VCaP (cell line): ENCODE measurements at regions not wholly inside any gene's neighbourhood (a gene's known extent, or its start where the extent isn't known, plus 50 kb on each side); places are given as distances from the start of the nearest gene placed in this dataset.
"Not testable (repeated sequence)": the region's sequence is repeated elsewhere in the genome, so short reads cannot be mapped to it uniquely, and the experiment has no call there.

ENCODE experiments used
- H3K27ac ChIP-seq: fragments of 450-650 bp; 2 replicates; pipeline ENCODE4 v1.5.1; 2017
- TF ChIP-seq, protein P1 (sequence below): fragments of 450-650 bp; conservative IDR thresholded peaks from 2 replicates; pipeline ENCODE4 v1.5.1; 2017; ENCODE audit warnings: mild to moderate bottlenecking, moderate library complexity

DNA sequence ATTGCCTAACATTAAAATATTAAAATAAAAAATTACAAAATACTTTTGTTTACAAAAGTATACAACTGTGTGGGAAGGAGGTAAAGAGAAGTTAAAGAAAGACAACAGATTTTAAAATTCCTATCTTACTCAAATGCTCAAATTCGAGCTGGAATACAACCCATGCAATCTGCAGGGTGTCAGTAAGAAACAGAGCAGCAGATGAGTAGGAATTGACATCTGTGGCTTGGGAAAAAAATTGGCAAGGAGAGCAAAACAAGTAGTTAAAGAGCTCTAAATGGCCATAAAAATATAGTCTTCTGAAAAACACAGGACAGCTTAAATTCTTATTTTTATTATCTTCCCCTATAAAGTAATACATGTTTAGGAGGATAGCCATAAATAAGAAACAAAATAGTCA lies 1609.0 kb upstream of the AGA start:
- TF ChIP-seq, protein P1, sequence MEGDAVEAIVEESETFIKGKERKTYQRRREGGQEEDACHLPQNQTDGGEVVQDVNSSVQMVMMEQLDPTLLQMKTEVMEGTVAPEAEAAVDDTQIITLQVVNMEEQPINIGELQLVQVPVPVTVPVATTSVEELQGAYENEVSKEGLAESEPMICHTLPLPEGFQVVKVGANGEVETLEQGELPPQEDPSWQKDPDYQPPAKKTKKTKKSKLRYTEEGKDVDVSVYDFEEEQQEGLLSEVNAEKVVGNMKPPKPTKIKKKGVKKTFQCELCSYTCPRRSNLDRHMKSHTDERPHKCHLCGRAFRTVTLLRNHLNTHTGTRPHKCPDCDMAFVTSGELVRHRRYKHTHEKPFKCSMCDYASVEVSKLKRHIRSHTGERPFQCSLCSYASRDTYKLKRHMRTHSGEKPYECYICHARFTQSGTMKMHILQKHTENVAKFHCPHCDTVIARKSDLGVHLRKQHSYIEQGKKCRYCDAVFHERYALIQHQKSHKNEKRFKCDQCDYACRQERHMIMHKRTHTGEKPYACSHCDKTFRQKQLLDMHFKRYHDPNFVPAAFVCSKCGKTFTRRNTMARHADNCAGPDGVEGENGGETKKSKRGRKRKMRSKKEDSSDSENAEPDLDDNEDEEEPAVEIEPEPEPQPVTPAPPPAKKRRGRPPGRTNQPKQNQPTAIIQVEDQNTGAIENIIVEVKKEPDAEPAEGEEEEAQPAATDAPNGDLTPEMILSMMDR: no peak

DNA sequence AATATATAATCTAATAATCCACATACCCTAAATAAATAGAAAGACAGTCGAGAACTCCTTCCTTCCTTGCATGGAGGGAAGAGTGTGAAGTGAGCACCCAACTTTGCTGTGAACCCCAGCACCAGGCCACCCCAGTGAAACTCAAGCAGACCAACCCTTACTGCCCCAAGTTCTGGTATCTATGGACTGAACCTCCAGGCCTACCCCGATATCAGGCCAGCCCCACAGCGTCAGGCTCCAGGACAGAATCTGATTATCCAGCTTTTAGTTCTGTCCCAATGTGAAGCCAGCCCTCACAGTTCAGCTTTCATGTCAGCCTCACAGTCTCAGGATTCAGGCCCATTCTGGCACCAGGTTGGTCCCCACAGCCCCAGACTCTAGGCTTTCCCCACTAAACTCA lies 1617.2 kb upstream of the AGA start:
- H3K27ac ChIP-seq: no peak overlapping the region
- TF ChIP-seq, protein P1: no peak

More for the DNA sequence above, 1609.0 kb upstream of the AGA start:
- H3K27ac ChIP-seq: no peak overlapping the region

DNA sequence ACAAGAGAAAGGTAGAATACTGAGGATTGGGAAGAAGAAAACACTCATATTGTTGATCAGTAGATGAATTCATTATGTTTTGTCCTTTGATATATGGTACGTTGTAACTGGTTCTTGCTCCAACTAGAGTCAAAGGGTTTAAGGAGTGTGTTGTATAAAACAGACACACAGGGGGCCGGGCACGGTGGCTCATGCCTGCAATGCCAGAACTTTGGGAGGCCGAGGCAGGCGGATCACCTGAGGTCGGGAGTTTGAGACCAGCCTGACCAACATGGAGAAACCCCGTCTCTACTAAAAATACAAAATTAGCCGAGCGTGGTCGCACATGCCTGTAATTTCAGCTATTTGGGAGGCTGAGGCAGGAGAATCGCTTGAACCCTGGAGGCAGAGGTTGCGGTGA lies 1624.0 kb upstream of the AGA start:
- H3K27ac ChIP-seq: not testable (repeated sequence)

DNA sequence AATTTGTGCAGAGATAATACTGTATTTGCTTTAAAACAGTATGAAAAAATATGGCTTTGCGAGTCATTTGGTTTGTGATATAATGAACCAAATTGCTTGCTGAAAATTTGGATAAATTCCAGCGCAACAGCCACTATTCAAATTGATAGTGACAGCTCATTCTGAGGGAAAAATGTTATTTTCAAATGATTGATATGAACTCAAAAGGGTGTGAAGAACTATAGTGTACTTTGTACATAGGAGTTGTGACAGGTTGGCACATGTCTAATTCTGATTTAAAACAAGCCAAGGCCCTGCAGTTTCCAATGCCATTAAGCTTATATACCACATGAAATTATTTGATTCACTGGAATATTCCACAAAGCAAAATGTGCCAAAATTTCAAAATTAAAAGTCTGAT lies 1628.9 kb upstream of the AGA start:
- TF ChIP-seq, protein P1: no peak

DNA sequence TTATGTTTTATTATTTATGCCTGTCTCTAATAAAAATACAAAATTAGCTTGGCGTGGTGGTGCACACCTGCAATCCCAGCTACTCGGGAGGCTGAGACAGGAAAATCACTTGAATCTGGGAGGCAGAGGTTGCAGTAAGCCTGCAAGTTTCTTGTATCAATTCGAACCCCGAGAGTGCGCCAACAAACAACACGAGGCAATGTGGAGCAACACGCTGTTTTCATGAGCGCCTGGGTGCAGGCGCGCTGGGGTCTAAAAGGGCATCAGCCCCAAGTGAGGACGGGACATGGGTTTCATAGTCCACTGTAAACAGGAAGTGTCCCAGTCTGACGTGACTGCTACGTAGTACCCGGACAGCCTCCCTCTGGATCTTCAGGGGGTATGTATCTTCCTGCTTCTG lies 1634.6 kb upstream of the AGA start:
- no peak overlapping the region for H3K27ac ChIP-seq
- TF ChIP-seq, protein P1: no peak

More for the DNA sequence above, 1628.9 kb upstream of the AGA start:
- no peak overlapping the region for H3K27ac ChIP-seq

DNA sequence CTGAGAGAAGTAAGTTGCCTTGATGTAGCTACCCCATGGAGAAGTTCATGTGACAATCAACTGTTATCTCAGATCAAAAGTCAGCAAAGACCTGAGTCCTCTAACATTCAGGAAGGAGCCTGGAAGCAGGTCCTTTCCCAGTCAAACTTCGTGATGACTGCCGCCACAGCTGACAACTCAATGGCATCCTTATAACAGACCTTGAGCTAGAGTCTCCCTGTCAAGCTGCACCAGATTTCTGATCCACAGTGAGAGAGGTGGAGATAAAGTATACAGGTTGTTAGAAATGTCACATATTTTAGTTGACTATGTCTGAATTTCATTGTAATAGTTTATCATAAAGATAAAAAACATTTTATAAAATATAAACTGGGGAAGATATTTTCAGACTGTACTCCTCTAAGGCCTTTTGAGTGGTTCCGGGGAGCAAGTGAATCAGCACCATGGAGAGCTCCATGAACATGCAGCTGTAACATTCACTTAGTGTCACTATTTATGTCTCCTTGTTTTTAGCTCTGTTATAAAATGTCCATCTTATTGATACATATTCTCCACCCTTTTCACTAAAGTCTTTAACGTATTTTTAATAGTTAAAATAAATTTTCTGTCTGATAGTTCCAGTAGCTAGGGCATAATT lies 1653.5 kb upstream of the AGA start:
- no peak overlapping the region for H3K27ac ChIP-seq
- TF ChIP-seq, protein P1: no peak

DNA sequence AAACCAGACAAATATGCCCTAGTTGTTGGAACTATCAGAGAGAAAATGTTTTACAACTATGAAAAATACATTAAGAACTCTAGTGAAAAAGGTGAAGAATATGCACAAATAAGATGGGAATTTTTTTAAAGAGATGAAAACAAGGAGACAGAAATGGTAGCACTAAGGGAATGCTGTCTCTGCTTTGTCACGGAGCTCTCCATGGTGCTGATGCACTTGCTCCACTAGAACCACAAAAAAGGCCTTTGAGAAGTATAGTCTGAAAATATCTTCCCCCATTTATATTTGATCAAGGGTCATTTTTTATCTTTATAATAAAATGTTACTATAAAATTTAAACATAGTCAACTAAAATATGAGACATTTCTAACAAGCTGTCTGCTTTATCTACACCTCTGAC lies 1655.5 kb upstream of the AGA start:
- TF ChIP-seq, protein P1: no peak
- H3K27ac ChIP-seq: no peak overlapping the region

DNA sequence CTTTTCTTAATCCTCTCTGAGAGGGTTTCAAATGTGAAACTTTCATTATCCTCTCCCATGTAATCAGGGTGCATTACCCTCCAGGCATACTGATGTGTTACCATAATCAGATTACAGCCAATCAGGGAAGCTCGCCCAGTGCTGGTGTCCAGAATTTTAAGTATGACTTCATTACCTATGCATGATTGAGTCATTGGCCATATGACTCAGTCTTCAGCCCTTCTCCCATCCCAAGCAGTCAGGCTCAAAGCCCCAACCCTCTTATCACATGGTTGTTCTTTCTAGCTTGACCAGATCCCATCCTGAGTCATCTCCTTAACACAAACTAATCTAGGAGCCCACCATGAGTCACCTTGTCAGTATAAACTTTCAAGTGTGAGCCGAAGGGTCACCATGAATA lies 1668.1 kb upstream of the AGA start:
- no peak overlapping the region for H3K27ac ChIP-seq
- TF ChIP-seq, protein P1: no peak
